ENCODE measurements at regions not wholly inside any gene's neighbourhood (a gene's known extent, or its start where the extent isn't known, plus 50 kb on each side); places are given as distances from the start of the nearest gene placed in this dataset.

DNA sequence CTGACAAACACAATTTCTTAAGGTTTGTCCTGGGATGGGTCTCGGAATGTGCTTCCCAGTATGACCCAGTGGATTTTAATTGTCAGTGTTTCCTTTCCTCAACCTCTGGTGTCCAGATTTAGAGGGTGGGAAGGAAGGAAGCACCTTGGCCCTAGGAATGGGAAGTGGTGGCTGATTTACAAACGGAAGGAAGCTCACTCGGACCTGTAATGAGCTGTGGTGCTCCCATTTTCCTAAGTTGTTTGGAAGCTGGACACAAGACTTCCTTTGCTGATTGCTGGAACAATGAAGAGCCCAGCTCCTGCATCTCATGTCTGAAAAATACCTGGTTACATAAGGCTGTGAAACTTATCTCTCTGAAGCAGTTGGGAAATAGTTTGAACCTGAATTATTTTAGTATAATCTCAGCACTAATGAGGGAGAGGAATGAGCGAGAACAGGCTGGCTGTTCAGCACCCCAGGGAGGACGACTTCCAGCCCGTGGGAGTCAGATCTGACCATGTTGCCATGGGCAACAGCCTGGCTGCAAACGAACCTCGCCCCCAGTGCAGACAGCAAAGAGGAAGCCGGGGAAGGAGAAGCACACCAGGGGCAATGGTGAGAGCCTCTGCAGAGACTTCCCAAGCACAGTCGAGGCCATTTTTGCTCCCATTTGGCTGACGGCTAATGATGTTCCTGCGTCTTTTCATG, 74.4 kb upstream of the ASB18 start:
- H3K27ac Mint-ChIP-seq (ENCODE audit: unreplicated experiment): no peak overlapping the region
- Histone ChIP-seq H3K36me3 (ENCODE audit: control insufficient read depth, insufficient read depth, low read length) (no peaks in the 10 kb centered on the region), H3K4me3 (ENCODE audit: low read depth, low read length) (no peak overlapping the region), H3K4me1 (no peaks in the 10 kb centered on the region), H3K9me3 (no peaks in the 10 kb centered on the region), H3K27me3 (replicated peaks; ENCODE audit: control insufficient read depth, insufficient read depth, low read length) (no peaks in the 10 kb centered on the region)
- TF ChIP-seq, protein P1, sequence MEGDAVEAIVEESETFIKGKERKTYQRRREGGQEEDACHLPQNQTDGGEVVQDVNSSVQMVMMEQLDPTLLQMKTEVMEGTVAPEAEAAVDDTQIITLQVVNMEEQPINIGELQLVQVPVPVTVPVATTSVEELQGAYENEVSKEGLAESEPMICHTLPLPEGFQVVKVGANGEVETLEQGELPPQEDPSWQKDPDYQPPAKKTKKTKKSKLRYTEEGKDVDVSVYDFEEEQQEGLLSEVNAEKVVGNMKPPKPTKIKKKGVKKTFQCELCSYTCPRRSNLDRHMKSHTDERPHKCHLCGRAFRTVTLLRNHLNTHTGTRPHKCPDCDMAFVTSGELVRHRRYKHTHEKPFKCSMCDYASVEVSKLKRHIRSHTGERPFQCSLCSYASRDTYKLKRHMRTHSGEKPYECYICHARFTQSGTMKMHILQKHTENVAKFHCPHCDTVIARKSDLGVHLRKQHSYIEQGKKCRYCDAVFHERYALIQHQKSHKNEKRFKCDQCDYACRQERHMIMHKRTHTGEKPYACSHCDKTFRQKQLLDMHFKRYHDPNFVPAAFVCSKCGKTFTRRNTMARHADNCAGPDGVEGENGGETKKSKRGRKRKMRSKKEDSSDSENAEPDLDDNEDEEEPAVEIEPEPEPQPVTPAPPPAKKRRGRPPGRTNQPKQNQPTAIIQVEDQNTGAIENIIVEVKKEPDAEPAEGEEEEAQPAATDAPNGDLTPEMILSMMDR (IDR thresholded peaks at IDR 0.05; ENCODE audit: insufficient read depth in 1 of 2, low read depth in 1 of 2, low read length in 1 of 2, severe bottlenecking in 1 of 2, unreplicated experiment in 1 of 2): no peak
- no peak overlapping the region for H3K4me3 Mint-ChIP-seq (ENCODE audit: unreplicated experiment)
- intact Hi-C loops (cut with micrococcal nuclease; ENCODE audit: unreplicated experiment): no loop called here
- ChIA-PET POLR2A (no interaction called here), CTCF (no interaction called here)
- no TSS peak for BruUV-seq (replicated peaks)
- no peak for DNase-seq
- no peaks in the 10 kb centered on the region for H3K27me3 Mint-ChIP-seq (ENCODE audit: insufficient read depth, unreplicated experiment)
- no peaks in the 10 kb centered on the region for H3K9me3 Mint-ChIP-seq (ENCODE audit: unreplicated experiment)
- no peaks in the 10 kb centered on the region for H3K36me3 Mint-ChIP-seq (ENCODE audit: insufficient read depth, unreplicated experiment)
- peaks cover 4% of the 10 kb centered on the region for H3K4me1 Mint-ChIP-seq (ENCODE audit: low read depth, unreplicated experiment)

DNA sequence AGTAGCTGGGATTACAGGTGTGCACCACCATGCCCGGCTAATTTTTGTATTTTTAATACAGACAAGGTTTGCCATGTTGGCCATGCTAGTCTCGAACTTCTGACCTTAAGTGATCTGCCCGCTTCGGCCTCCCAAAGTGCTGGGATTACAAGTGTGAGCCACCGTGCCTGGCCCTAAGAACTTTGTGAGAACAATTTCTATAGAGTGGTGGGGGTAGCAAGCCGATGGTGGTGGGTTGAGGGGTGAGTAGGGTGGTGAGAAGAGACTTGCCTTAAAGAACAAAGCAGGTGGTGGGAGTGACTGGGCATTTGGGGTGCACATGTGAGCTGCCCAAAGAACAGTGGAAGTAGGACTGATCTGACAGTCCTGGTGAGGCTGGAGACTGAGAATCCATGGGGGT, 76.0 kb upstream of the ASB18 start:
- intact Hi-C loops (cut with micrococcal nuclease; ENCODE audit: unreplicated experiment): no loop called here
- DNase-seq: no peak
- no peaks in the 10 kb centered on the region for H3K4me1 ChIP-seq
- Mint-ChIP-seq H3K36me3 (ENCODE audit: insufficient read depth, unreplicated experiment) (no peaks in the 10 kb centered on the region), H3K27ac (ENCODE audit: unreplicated experiment) (no peak overlapping the region), H3K4me1 (ENCODE audit: low read depth, unreplicated experiment) (peaks cover 4% of the 10 kb centered on the region), H3K27me3 (ENCODE audit: insufficient read depth, unreplicated experiment) (no peaks in the 10 kb centered on the region), H3K4me3 (ENCODE audit: unreplicated experiment) (no peak overlapping the region), H3K9me3 (ENCODE audit: unreplicated experiment) (no peaks in the 10 kb centered on the region)
- H3K9me3 ChIP-seq: no peaks in the 10 kb centered on the region
- ChIA-PET CTCF (no interaction called here), POLR2A (no interaction called here)
- H3K27me3 ChIP-seq (replicated peaks; ENCODE audit: control insufficient read depth, insufficient read depth, low read length): no peaks in the 10 kb centered on the region
- TF ChIP-seq, protein P1 (IDR thresholded peaks at IDR 0.05; ENCODE audit: insufficient read depth in 1 of 2, low read depth in 1 of 2, low read length in 1 of 2, severe bottlenecking in 1 of 2, unreplicated experiment in 1 of 2): no peak
- no TSS peak for BruUV-seq (replicated peaks)
- H3K4me3 ChIP-seq (ENCODE audit: low read depth, low read length): no peak overlapping the region
- no peaks in the 10 kb centered on the region for H3K36me3 ChIP-seq (ENCODE audit: control insufficient read depth, insufficient read depth, low read length)

DNA sequence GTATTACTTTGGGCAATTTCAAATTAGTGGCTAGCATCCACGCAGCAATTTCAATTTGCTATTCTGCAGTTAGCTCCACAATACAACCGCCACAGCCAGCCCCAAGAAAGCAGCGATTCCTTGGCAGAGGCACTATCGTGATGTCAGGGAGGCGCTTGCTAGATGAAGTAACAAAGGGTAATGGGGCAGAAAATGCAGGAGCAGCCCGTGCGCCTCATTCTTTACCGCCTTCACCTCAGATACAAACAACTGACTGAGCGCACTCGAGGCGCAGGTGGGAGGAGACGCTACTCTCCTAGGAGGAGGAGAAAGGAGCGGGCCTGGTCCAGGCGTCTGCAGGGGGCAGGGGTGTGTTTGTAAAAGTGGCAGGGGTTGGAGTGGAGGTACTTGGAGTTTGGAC, 76.9 kb upstream of the ASB18 start:
- intact Hi-C loops (cut with micrococcal nuclease; ENCODE audit: unreplicated experiment): no loop called here
- H3K36me3 ChIP-seq (ENCODE audit: control insufficient read depth, insufficient read depth, low read length): no peaks in the 10 kb centered on the region
- H3K4me1 ChIP-seq: no peaks in the 10 kb centered on the region
- Mint-ChIP-seq H3K27ac (ENCODE audit: unreplicated experiment) (no peak overlapping the region), H3K27me3 (ENCODE audit: insufficient read depth, unreplicated experiment) (no peaks in the 10 kb centered on the region), H3K4me1 (ENCODE audit: low read depth, unreplicated experiment) (peaks cover 4% of the 10 kb centered on the region), H3K9me3 (ENCODE audit: unreplicated experiment) (no peaks in the 10 kb centered on the region), H3K36me3 (ENCODE audit: insufficient read depth, unreplicated experiment) (no peaks in the 10 kb centered on the region), H3K4me3 (ENCODE audit: unreplicated experiment) (no peak overlapping the region)
- TF ChIP-seq, protein P1 (IDR thresholded peaks at IDR 0.05; ENCODE audit: insufficient read depth in 1 of 2, low read depth in 1 of 2, low read length in 1 of 2, severe bottlenecking in 1 of 2, unreplicated experiment in 1 of 2): no peak
- H3K9me3 ChIP-seq: no peaks in the 10 kb centered on the region
- H3K4me3 ChIP-seq (ENCODE audit: low read depth, low read length): no peak overlapping the region
- POLR2A ChIA-PET: no interaction called here
- no peaks in the 10 kb centered on the region for H3K27me3 ChIP-seq (replicated peaks; ENCODE audit: control insufficient read depth, insufficient read depth, low read length)
- no TSS peak for BruUV-seq (replicated peaks)
- CTCF ChIA-PET: no interaction called here
- DNase-seq: no peak
